Tibial artery (tissue), 4 donors: ENCODE measurements at regions not wholly inside any gene's neighbourhood (a gene's known extent, or its start where the extent isn't known, plus 50 kb on each side); places are given as distances from the start of the nearest gene placed in this dataset.

Source experiments
- DNase-seq, 2 donors: peaks; one replicate each; pipeline ENCODE4 v3.0.0-alpha.2; 2019
- H3K27ac ChIP-seq, 2 donors: fragments of 200-600 bp; sonication (generic) in 1 of 2; 1 replicate in 1 of 2; 2 replicates in 1 of 2; pipeline ENCODE4 v1.5.1; 2018 to 2019; ENCODE audit warnings: mild to moderate bottlenecking in 1 of 2
- H3K27me3 ChIP-seq, 2 donors: fragments of 200-600 bp; sonication (generic) in 1 of 2; one replicate each; pipeline versions ENCODE4 v1.5.1 to v1.6.0; 2016 to 2019
- H3K36me3 ChIP-seq, 3 donors: fragments of 200-600 bp; sonication (generic) in 2 of 3; one replicate each; pipeline ENCODE4 v1.5.1; 2016 to 2019; ENCODE audit warnings: mild to moderate bottlenecking in 2 of 3
- H3K4me1 ChIP-seq, 4 donors: fragments of 200-600 bp; sonication (generic) in 2 of 4; 1 replicate in 3 of 4; 2 replicates in 1 of 4; pipeline ENCODE4 v1.5.1; 2016 to 2019
- H3K4me3 ChIP-seq, 2 donors: fragments of 200-600 bp; sonication (generic) in 1 of 2; 1 replicate in 1 of 2; 2 replicates in 1 of 2; pipeline ENCODE4 v1.5.1; 2018 to 2019; ENCODE audit warnings: mild to moderate bottlenecking in 2 of 2
- H3K9me3 ChIP-seq, 3 donors: fragments of 200-600 bp; sonication (generic) in 1 of 3; one replicate each; pipeline ENCODE4 v1.5.1; 2016 to 2019
- intact Hi-C: fragments of 100-400 bp; cut with DNase I; formaldehyde crosslinking; loops from one replicate; pipeline ENCODE4 v1.15.0; 2023; ENCODE audit warnings: low total_unique reads
- TF ChIP-seq, protein P1 (sequence below), 2 experiments: fragments of 200-600 bp in 1 of 2; fragments of 450-650 bp in 1 of 2; IDR thresholded peaks; one replicate each; pipeline ENCODE4 v1.5.1; 2017 to 2019; ENCODE audit warnings: antibody characterized with exemption in 2 of 2, mild to moderate bottlenecking in 1 of 2, moderate library complexity in 1 of 2

DNA sequence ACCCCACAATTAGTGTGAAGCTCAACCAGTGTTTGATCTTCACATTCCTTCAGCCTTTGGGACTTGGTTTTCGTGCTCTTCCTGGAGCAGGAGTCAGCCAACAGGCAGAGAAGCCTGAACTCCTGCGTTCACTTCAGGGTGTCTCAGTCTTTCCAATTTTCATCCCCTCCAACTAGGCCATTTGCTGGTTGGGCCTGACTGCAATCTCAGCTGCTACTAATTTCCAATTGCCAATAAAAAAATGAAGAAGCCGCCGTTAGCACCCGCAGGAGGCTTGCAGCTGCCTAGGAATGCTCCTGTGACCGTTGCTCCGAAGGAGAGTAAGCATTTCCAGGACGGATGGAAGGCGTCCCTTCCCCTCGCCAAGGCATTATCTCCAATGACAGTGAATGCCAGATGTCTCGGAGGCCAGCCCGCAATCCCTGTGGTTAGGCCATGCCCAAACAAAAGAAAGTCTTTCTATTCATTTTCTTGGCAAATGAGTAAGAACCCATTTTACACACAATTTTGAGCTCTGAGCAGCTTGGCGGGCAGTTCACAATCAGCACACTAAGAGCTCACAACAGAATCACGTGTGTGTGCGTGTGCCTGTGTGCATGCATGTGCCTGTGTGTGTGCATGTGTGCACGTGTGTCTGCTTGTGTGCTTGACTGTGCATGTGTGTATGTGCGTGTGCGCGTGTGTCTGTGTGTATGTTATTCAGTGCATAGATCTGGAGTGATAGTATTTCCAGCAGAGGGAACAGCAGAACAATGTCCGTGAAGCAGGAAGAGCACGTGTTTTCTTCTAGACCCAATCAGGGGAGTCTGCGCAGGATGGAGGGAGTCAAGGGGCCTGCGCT is 301.2 kb downstream of the SMOC2 start:
- Histone ChIP-seq H3K27me3 (no peaks in the 10 kb centered on the region), H3K27ac (no peak overlapping the region), H3K4me3 (no peak overlapping the region), H3K4me1 (peaks cover 0 to 13% (median 5%) of the 10 kb centered on the region in 4 donors), H3K36me3 (no peaks in the 10 kb centered on the region), H3K9me3 (no peaks in the 10 kb centered on the region)
- DNase-seq = no peak
- intact Hi-C loops = no loop called here
- TF ChIP-seq, protein P1, sequence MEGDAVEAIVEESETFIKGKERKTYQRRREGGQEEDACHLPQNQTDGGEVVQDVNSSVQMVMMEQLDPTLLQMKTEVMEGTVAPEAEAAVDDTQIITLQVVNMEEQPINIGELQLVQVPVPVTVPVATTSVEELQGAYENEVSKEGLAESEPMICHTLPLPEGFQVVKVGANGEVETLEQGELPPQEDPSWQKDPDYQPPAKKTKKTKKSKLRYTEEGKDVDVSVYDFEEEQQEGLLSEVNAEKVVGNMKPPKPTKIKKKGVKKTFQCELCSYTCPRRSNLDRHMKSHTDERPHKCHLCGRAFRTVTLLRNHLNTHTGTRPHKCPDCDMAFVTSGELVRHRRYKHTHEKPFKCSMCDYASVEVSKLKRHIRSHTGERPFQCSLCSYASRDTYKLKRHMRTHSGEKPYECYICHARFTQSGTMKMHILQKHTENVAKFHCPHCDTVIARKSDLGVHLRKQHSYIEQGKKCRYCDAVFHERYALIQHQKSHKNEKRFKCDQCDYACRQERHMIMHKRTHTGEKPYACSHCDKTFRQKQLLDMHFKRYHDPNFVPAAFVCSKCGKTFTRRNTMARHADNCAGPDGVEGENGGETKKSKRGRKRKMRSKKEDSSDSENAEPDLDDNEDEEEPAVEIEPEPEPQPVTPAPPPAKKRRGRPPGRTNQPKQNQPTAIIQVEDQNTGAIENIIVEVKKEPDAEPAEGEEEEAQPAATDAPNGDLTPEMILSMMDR (IDR thresholded peaks at IDR 0.05) = no peak

DNA sequence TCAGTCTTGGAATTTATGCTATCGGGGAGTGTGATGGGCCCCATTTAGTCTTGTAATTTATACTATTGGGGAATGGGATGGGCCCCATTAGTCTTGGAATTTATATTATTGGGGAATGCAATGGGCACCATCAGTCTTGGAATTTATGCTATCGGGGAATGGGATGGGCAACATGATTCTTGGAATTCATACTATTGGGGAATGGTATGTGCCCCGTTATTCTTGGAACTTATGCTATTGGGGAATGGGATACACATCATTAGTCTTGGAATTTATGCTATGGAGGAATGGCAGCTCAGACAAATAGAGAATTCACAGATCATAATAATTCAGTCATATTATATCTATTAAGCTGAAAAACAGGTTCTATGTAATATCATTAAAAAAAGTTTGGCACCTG is 300.3 kb downstream of the SMOC2 start:
- Histone ChIP-seq H3K4me3 (no peak overlapping the region), H3K27ac (no peak overlapping the region), H3K9me3 (no peaks in the 10 kb centered on the region), H3K36me3 (no peaks in the 10 kb centered on the region), H3K4me1 (peaks cover 0 to 5% (median 1%) of the 10 kb centered on the region in 4 donors), H3K27me3 (no peaks in the 10 kb centered on the region)
- TF ChIP-seq, protein P1 (IDR thresholded peaks at IDR 0.05) = no peak
- intact Hi-C loops = no loop called here
- DNase-seq = no peak

DNA sequence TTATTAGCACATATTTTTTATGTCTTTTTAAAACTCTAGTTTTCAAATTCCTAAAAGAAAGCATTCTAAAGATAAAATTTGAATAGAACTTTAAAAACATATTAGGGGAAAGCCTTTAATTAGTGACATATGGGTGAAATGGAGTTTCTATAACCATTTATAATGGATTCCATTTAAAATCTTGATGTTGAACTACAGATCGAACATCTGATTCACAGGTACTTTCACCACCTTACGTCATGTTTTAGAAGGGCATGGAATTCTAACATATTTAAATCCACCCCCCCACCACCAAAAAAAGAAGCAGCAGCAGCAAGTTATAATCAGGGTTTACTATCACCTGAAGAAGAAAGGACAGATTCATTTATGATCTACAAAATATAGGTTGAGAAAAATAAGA is 298.4 kb downstream of the SMOC2 start:
- DNase-seq = no peak
- Histone ChIP-seq H3K4me1 (no peaks in the 10 kb centered on the region), H3K4me3 (no peak overlapping the region), H3K27me3 (no peaks in the 10 kb centered on the region), H3K27ac (no peak overlapping the region), H3K9me3 (no peaks in the 10 kb centered on the region), H3K36me3 (no peaks in the 10 kb centered on the region)
- intact Hi-C loops = no loop called here
- TF ChIP-seq, protein P1 (IDR thresholded peaks at IDR 0.05) = no peak

DNA sequence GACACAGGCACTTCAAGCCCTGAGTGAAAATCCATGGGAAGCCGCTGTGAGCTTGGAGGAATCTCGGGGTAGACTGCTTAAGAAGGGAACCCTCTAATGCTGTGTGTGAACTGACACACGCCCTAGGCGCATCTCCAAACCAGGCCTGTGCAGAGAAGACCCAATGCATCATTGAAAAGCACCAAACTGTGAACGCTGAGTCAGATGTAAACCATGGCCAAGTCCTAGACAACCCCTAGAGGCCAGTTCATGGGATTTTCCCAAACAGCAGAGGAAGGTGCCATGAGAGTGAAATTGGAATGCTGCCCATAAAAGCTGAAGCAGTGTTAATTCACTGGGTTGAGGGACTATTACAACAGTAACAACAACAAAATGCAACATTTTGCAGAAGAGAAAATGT is 296.5 kb downstream of the SMOC2 start:
- DNase-seq = no peak
- Histone ChIP-seq H3K27ac (no peak overlapping the region), H3K27me3 (no peaks in the 10 kb centered on the region), H3K36me3 (no peaks in the 10 kb centered on the region), H3K9me3 (no peaks in the 10 kb centered on the region), H3K4me3 (no peak overlapping the region), H3K4me1 (no peaks in the 10 kb centered on the region)
- intact Hi-C loops = no loop called here
- TF ChIP-seq, protein P1 (IDR thresholded peaks at IDR 0.05) = no peak

DNA sequence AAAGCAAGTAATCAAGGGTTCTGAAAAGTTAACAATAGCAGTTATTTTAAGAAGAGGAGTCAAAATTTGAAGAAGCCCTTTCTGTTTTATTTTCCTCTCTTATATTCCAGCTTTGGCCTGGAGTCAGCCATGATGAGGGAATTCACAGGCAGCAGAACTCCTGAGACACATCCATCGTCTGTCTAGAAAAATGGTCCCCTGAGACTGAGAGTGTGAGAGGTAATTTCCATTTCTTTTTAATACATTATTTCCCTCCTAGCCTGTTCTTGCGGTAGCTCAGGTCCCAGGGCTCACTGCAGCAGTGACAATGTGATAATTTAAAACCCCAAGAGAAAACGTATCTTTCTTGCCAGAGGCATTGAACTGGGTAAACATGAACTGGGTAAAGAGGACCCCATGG is 296.0 kb downstream of the SMOC2 start:
- H3K27ac ChIP-seq = no peak overlapping the region
- no peaks in the 10 kb centered on the region for H3K27me3 ChIP-seq
- no peak for DNase-seq
- no peak overlapping the region for H3K4me3 ChIP-seq
- intact Hi-C loops = no loop called here
- TF ChIP-seq, protein P1 (IDR thresholded peaks at IDR 0.05) = no peak
- no peaks in the 10 kb centered on the region for H3K4me1 ChIP-seq
- H3K36me3 ChIP-seq = no peaks in the 10 kb centered on the region
- no peaks in the 10 kb centered on the region for H3K9me3 ChIP-seq
